T-helper 1 cell treated with Interleukin-12 subunit alpha and Interleukin-12 subunit beta and Interleukin-4 antibody, amounts not matched to agents 30 μg/mL and 1 μg/mL, for 36 hours (primary cell): ENCODE measurements at regions not wholly inside any gene's neighbourhood (a gene's known extent, or its start where the extent isn't known, plus 50 kb on each side); places are given as distances from the start of the nearest gene placed in this dataset.

Experiments
- H3K27ac Mint-ChIP-seq: one replicate; pipeline ENCODE4 v1.8.0; 2021; ENCODE audit warnings: mild to moderate bottlenecking, mixed read lengths
- H3K27me3 Mint-ChIP-seq: one replicate; pipeline ENCODE4 v1.8.0; 2021; ENCODE audit warnings: low read depth, mixed read lengths
- H3K36me3 Mint-ChIP-seq: one replicate; pipeline ENCODE4 v1.8.0; 2021; ENCODE audit warnings: low read depth, mixed read lengths
- H3K4me1 Mint-ChIP-seq: one replicate; pipeline ENCODE4 v1.8.0; 2021; ENCODE audit warnings: low read depth, mixed read lengths
- H3K4me3 Mint-ChIP-seq: one replicate; pipeline ENCODE4 v1.8.0; 2021; ENCODE audit warnings: mild to moderate bottlenecking, moderate library complexity, mixed read lengths
- H3K9me3 Mint-ChIP-seq: one replicate; pipeline ENCODE4 v1.8.0; 2021; ENCODE audit warnings: mixed read lengths

DNA sequence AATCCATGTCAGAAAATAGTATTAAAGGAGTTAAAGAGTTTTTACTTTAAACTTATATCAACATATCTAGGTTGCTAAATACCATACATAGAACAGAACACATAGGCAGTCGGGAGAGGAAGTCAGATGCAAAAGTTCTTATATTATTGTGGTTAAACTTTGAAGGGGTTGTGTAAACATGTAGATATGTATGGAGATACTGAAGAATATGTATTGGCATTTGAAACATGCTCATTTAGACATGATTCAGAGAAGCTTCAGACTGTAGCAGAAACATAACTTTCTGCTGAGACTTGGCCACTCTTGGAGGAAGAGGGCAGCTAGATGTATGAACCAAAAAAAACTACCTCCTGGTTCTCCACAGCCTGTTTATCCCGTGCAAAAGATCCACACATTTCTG lies 103.5 kb upstream of the FERD3L start:
- Mint-ChIP-seq H3K4me3 (no peak overlapping the region), H3K27me3 (no peaks in the 10 kb centered on the region), H3K9me3 (peaks cover under 1% of the 10 kb centered on the region), H3K36me3 (no peaks in the 10 kb centered on the region), H3K4me1 (no peaks in the 10 kb centered on the region), H3K27ac (no peak overlapping the region)

- Mint-ChIP-seq H3K4me1 (no peaks in the 10 kb centered on the region), H3K36me3 (no peaks in the 10 kb centered on the region), H3K27ac (no peak overlapping the region), H3K4me3 (no peak overlapping the region), H3K27me3 (no peaks in the 10 kb centered on the region), H3K9me3 (peaks cover 6% of the 10 kb centered on the region)
Observed at GRCh38 chr7:19248115-19248514, 102.9 kb upstream of the FERD3L start.

GRCh38 chr7:19247017-19247416 lies 101.8 kb upstream of the FERD3L start:
- no peaks in the 10 kb centered on the region for H3K4me1 Mint-ChIP-seq
- H3K27me3 Mint-ChIP-seq = no peaks in the 10 kb centered on the region
- H3K36me3 Mint-ChIP-seq = no peaks in the 10 kb centered on the region
- no peak overlapping the region for H3K4me3 Mint-ChIP-seq
- no peak overlapping the region for H3K27ac Mint-ChIP-seq
- peaks cover 9% of the 10 kb centered on the region for H3K9me3 Mint-ChIP-seq

DNA sequence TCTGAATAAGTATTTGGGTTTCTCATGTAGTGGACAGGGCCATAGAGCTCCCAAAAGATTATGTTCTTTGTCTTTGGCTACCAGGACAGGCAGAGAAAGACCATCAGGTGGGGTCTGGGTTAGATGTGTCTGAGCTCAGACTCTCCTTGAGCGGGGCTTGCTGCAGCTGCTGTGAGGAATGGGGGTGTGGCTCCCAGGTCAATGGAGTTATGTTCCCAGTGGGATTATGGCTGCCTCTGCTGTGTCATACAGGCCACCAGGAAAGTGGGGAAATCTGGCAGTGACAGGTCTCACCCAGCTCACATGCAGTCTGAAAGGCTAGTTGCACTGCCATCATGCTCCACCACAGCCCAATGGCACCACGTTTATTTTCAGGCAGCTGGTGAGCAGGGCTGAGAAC lies 97.0 kb upstream of the FERD3L start:
- Mint-ChIP-seq H3K27me3 (no peaks in the 10 kb centered on the region), H3K4me3 (no peak overlapping the region), H3K4me1 (no peaks in the 10 kb centered on the region), H3K27ac (no peak overlapping the region), H3K9me3 (peaks cover 9% of the 10 kb centered on the region), H3K36me3 (no peaks in the 10 kb centered on the region)

DNA sequence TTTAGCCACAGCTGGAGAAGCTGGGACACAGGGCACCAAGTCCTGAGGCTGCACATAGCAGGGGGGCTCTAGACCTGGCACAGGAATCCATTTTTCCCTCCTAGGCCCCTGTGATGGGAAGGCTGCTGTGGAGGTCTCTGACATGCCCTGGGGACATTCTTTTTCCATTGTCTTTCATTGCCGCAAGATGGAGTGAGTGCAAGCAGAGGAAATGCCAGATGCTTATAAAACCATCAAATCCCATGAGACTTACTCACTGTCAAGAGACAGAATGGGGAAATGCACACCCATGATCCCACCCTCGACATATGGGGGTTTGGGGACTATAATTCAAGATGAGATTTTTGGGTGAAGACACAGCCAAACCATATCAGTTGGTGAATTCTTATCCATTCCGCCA lies 94.7 kb upstream of the FERD3L start:
- no peaks in the 10 kb centered on the region for H3K36me3 Mint-ChIP-seq
- H3K27me3 Mint-ChIP-seq = no peaks in the 10 kb centered on the region
- no peak overlapping the region for H3K27ac Mint-ChIP-seq
- H3K4me3 Mint-ChIP-seq = no peak overlapping the region
- peaks cover 9% of the 10 kb centered on the region for H3K9me3 Mint-ChIP-seq
- no peaks in the 10 kb centered on the region for H3K4me1 Mint-ChIP-seq

- Mint-ChIP-seq H3K4me3 (no peak overlapping the region), H3K9me3 (peaks cover 6% of the 10 kb centered on the region), H3K27ac (no peak overlapping the region), H3K36me3 (no peaks in the 10 kb centered on the region), H3K4me1 (no peaks in the 10 kb centered on the region), H3K27me3 (no peaks in the 10 kb centered on the region)
Observed at GRCh38 chr7:19235680-19236079, 90.5 kb upstream of the FERD3L start.

GRCh38 chr7:19224951-19225350 lies 79.7 kb upstream of the FERD3L start:
- Mint-ChIP-seq H3K4me3 (no peak overlapping the region), H3K36me3 (no peaks in the 10 kb centered on the region), H3K27me3 (no peaks in the 10 kb centered on the region), H3K4me1 (no peaks in the 10 kb centered on the region), H3K9me3 (peaks cover 14% of the 10 kb centered on the region), H3K27ac (no peak overlapping the region)

DNA sequence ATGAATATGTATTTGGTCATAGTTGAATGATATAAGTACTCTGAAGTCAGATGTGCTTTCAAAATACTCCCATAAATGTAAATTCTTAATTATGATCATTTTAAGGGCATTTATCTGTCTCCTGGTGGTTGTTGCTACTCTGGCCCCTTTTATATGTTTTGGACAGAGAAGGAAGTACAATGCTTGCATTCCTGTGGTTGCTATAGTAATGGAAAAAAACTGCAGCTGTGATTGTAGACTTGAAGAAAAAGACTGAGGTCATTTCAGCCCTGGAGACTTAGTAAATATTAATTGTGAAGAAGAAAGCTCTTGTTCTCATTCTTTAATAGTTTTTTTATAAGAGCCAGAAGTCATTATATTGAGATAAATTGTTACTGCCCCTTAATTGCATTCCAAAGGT lies 70.2 kb upstream of the FERD3L start:
- no peak overlapping the region for H3K4me3 Mint-ChIP-seq
- H3K27ac Mint-ChIP-seq = no peak overlapping the region
- no peaks in the 10 kb centered on the region for H3K9me3 Mint-ChIP-seq
- H3K27me3 Mint-ChIP-seq = no peaks in the 10 kb centered on the region
- no peaks in the 10 kb centered on the region for H3K4me1 Mint-ChIP-seq
- no peaks in the 10 kb centered on the region for H3K36me3 Mint-ChIP-seq

DNA sequence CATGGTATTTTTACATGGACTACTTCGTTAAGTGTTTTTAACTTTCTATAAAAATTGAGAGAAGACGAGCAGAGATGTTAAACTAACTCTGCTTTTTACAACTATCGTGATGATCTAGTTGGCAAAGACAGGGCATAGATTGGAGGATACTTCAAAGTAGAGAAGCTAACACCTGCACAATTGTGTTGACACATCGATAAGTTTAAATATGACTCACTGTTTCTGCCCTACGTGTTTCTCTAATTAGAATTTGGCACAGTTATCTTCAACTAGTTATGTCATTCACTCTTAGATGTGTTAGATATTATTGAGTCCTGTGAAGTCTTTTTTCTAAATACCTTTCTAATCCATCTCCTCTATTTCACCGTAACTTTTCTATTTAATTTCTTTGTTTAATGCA lies 68.5 kb upstream of the FERD3L start:
- H3K27me3 Mint-ChIP-seq = no peaks in the 10 kb centered on the region
- H3K9me3 Mint-ChIP-seq = no peaks in the 10 kb centered on the region
- H3K4me3 Mint-ChIP-seq = no peak overlapping the region
- no peak overlapping the region for H3K27ac Mint-ChIP-seq
- no peaks in the 10 kb centered on the region for H3K36me3 Mint-ChIP-seq
- no peaks in the 10 kb centered on the region for H3K4me1 Mint-ChIP-seq

DNA sequence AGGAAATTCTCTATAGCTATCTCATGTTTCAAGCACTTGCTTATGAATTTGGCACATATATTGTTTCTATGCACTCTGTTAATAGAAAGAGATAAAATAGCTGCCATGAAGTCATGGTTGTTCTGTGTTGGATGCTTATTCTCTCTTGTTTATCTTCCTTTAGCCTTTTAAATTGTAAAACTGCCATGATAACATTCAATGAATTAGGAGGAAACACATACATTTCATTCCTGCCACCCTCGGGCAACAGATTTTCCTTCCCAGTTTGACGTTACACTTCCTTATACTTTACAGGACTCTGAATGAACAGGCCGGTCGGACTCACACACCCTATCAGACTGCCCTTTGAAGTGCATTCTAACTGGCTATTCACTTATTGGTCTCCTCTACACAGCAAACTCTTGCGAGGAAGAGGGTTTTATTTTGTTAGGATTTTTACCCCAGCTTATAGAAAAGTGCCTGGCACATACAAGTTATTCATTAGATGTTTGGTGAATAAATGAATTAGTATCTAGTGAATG lies 65.7 kb upstream of the FERD3L start:
- no peaks in the 10 kb centered on the region for H3K36me3 Mint-ChIP-seq
- no peaks in the 10 kb centered on the region for H3K9me3 Mint-ChIP-seq
- H3K4me1 Mint-ChIP-seq = no peaks in the 10 kb centered on the region
- H3K27ac Mint-ChIP-seq = no peak overlapping the region
- H3K27me3 Mint-ChIP-seq = no peaks in the 10 kb centered on the region
- H3K4me3 Mint-ChIP-seq = no peak overlapping the region

- Mint-ChIP-seq H3K27me3 (no peaks in the 10 kb centered on the region), H3K9me3 (no peaks in the 10 kb centered on the region), H3K4me1 (no peaks in the 10 kb centered on the region), H3K36me3 (no peaks in the 10 kb centered on the region), H3K4me3 (no peak overlapping the region), H3K27ac (no peak overlapping the region)
Observed at GRCh38 chr7:19209166-19209696, 64.0 kb upstream of the FERD3L start.

DNA sequence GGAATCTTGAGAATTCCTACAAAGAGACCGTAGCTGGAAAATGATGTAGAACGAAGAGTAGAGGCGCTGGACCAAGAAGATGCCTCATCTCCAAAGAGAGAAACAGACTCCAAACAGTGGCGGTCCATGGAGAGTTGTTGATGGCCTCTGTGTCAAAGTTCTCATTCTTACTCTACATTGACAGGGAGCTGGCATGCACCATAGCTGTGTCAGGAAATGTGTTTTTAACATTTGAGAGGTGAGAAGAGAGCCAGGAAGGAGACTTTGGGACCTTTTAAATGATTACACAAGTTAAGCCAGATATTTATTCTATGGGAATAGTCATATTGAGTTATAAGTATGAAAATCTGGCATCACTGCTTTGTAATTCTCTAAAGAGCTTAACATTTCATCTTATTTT lies 61.5 kb upstream of the FERD3L start:
- Mint-ChIP-seq H3K4me3 (no peak overlapping the region), H3K36me3 (no peaks in the 10 kb centered on the region), H3K4me1 (no peaks in the 10 kb centered on the region), H3K27ac (no peak overlapping the region), H3K27me3 (no peaks in the 10 kb centered on the region), H3K9me3 (no peaks in the 10 kb centered on the region)

DNA sequence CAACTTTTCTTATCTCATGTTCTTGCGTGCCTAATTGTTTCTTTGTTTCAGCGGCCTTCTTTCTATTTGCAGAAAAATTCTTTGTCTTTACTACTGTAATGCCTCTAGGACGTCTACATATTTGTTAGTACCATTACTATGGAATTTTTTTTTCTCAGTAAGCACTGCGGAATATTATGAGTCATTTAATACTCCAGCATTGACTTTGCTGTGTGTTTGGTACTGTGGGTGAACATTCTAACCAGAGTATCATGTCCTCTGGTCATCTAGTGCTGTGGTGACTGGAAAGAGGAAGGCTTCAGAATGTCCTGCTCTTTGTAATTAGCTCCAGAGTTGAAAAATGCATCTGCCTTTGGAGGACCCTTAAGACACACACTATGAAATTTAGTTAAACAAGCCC lies 58.5 kb upstream of the FERD3L start:
- Mint-ChIP-seq H3K4me3 (no peak overlapping the region), H3K9me3 (peaks cover 4% of the 10 kb centered on the region)

DNA sequence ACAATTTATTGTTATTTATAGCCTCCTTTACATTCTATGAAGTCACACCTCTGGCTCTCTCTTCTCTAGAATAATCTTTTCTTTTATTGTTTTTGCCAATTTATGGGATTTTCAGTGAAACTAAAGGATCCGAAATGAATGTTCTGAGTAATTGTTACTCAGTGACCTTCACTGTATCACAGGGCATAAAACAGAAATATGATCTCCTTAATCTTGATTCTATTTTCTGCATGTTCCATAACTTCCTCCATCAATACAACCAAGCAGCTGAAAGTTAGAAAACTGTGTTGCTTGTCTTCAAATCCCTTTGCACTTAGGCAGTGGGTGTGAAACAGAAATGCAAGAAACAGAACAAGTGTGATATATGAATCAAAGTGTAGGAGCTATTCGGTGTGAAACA lies 57.4 kb upstream of the FERD3L start:
- Mint-ChIP-seq H3K27ac (no peak overlapping the region), H3K4me3 (no peak overlapping the region), H3K9me3 (peaks cover 4% of the 10 kb centered on the region), H3K27me3 (no peaks in the 10 kb centered on the region), H3K4me1 (no peaks in the 10 kb centered on the region), H3K36me3 (no peaks in the 10 kb centered on the region)

More for the DNA sequence above, 58.5 kb upstream of the FERD3L start:
- Mint-ChIP-seq H3K4me1 (no peaks in the 10 kb centered on the region), H3K27ac (no peak overlapping the region), H3K27me3 (no peaks in the 10 kb centered on the region), H3K36me3 (no peaks in the 10 kb centered on the region)
